NB4 (cell line): ENCODE measurements at regions not wholly inside any gene's neighbourhood (a gene's known extent, or its start where the extent isn't known, plus 50 kb on each side); places are given as distances from the start of the nearest gene placed in this dataset.

Source experiments
- CTCF ChIP-seq: IDR thresholded peaks from one replicate; pipeline ENCODE4 v1.5.1; 2012; ENCODE audit warnings: low read depth, low read length
- MAX ChIP-seq: IDR thresholded peaks from 2 replicates; pipeline ENCODE4 v1.6.1; 2011; ENCODE audit warnings: low read depth, low read length
- POLR2A ChIP-seq: IDR thresholded peaks from 2 replicates; pipeline ENCODE4 v1.6.1; 2011; ENCODE audit warnings: mild to moderate bottlenecking; ENCODE audit not compliant: insufficient read length; ENCODE audit errors: extremely low read depth

GRCh38 chr20:51089840-51090239 is 66.9 kb upstream of the KCNG1 start:
- no peak for TF ChIP-seq CTCF
- TF ChIP-seq MAX: no peak
- TF ChIP-seq POLR2A: no peak
